ENCODE measurements at regions not wholly inside any gene's neighbourhood (a gene's known extent, or its start where the extent isn't known, plus 50 kb on each side); places are given as distances from the start of the nearest gene placed in this dataset.
"Not testable (repeated sequence)": the region's sequence is repeated elsewhere in the genome, so short reads cannot be mapped to it uniquely, and the experiment has no call there.

- no peak for TF ChIP-seq CTCF (IDR thresholded peaks at IDR 0.05; ENCODE audit: partially characterized antibody, unreplicated experiment)
- DNase-seq, result no peak
- H3K27ac Mint-ChIP-seq (ENCODE audit: unreplicated experiment), result no peak overlapping the region
- peaks cover 11% of the 10 kb centered on the region for H3K4me1 Mint-ChIP-seq (ENCODE audit: low read depth, unreplicated experiment)
- H3K27me3 Mint-ChIP-seq (ENCODE audit: unreplicated experiment), result peaks cover 37% of the 10 kb centered on the region
- peaks cover 5% of the 10 kb centered on the region for H3K36me3 Mint-ChIP-seq (ENCODE audit: unreplicated experiment)
- H3K4me3 Mint-ChIP-seq (ENCODE audit: unreplicated experiment), result no peak overlapping the region
- H3K9me3 Mint-ChIP-seq (ENCODE audit: unreplicated experiment), result peaks cover 9% of the 10 kb centered on the region
Measured at GRCh38 chr1:217133092-217133491, 409.9 kb upstream of the ESRRG start.

DNA sequence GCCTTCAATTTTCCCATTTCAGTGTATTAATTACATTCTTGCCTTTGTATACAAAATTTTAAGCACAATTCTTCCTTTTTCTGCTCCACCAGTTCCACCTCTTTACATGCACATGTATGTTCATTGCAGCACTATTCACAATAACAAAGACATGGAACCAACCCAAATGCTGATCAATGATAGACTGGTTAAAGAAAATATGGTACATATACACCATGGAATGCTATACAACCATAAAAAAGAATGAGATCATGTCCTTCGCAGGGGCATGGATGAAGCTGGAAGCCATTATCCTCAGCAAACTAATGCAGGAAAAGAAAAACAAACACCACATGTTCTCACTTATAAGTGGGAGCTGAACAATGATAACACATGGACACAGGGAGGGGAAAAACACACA, 400.1 kb upstream of the ESRRG start:
- H3K36me3 Mint-ChIP-seq (ENCODE audit: unreplicated experiment); H3K9me3 Mint-ChIP-seq (ENCODE audit: unreplicated experiment); H3K27me3 Mint-ChIP-seq (ENCODE audit: unreplicated experiment); H3K4me3 Mint-ChIP-seq (ENCODE audit: unreplicated experiment); H3K4me1 Mint-ChIP-seq (ENCODE audit: low read depth, unreplicated experiment); H3K27ac Mint-ChIP-seq (ENCODE audit: unreplicated experiment); DNase-seq: not testable (repeated sequence)

- no peak for TF ChIP-seq CTCF (IDR thresholded peaks at IDR 0.05; ENCODE audit: partially characterized antibody, unreplicated experiment)
- Mint-ChIP-seq H3K27me3 (ENCODE audit: unreplicated experiment) (peaks cover 2% of the 10 kb centered on the region), H3K36me3 (ENCODE audit: unreplicated experiment) (no peaks in the 10 kb centered on the region), H3K9me3 (ENCODE audit: unreplicated experiment) (peaks cover 2% of the 10 kb centered on the region), H3K4me1 (ENCODE audit: low read depth, unreplicated experiment) (no peaks in the 10 kb centered on the region), H3K27ac (ENCODE audit: unreplicated experiment) (no peak overlapping the region), H3K4me3 (ENCODE audit: unreplicated experiment) (no peak overlapping the region)
- no peak for DNase-seq
Measured at GRCh38 chr1:217117973-217118465, 394.8 kb upstream of the ESRRG start.

DNA sequence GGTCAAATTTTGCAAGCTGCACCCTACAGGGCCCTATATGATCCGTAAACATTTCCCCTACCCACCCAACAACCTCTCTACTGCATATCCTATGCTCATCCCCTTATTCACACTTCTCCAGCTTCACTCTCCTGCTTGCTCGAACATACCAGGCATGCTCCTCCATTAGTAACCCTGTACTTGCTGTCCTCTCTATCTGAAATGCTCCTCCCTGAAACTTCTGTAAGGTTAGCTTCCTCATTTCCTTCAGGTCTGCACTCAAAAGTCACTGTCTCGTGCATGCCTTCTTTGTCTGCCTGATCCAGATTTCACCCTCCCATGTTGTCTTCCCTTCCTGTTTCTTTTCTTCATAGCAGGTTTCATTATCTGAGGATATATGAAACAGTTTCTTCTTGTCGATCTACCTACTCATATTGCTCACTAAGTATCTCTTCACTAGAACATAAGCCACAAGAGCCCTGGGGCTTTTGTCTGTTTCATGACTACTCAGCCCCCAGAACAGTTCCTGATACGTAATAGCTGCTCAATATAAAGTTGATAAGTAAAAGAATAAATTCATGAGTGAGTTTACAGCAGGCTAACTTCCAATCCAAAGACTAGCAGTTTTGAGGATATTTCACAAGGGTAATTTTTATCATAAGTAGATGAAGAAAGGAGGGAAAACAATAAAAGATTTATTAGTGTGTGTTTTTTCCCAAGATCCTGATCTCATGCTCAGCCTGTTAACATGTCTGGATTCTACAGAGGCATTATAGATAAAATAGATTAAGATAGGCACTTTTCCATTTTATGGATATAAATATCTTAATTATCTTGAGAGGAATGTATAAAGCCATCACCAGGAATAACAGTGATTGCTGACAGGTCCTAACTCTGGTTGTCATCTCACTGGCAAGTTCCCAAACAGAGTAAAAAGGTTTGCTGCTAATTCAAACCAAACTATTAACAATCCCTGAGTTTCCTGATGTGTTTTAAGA, 392.5 kb upstream of the ESRRG start:
- Mint-ChIP-seq H3K27ac (ENCODE audit: unreplicated experiment) (no peak overlapping the region), H3K36me3 (ENCODE audit: unreplicated experiment) (no peaks in the 10 kb centered on the region), H3K4me1 (ENCODE audit: low read depth, unreplicated experiment) (no peaks in the 10 kb centered on the region), H3K4me3 (ENCODE audit: unreplicated experiment) (no peak overlapping the region), H3K9me3 (ENCODE audit: unreplicated experiment) (no peaks in the 10 kb centered on the region), H3K27me3 (ENCODE audit: unreplicated experiment) (peaks cover 2% of the 10 kb centered on the region)
- DNase-seq, result no peak
- no peak for TF ChIP-seq CTCF (IDR thresholded peaks at IDR 0.05; ENCODE audit: partially characterized antibody, unreplicated experiment)

- H3K4me1 Mint-ChIP-seq (ENCODE audit: low read depth, unreplicated experiment), result no peaks in the 10 kb centered on the region
- no peaks in the 10 kb centered on the region for H3K9me3 Mint-ChIP-seq (ENCODE audit: unreplicated experiment)
- DNase-seq, result no peak
- H3K27me3 Mint-ChIP-seq (ENCODE audit: unreplicated experiment), result no peaks in the 10 kb centered on the region
- no peak for TF ChIP-seq CTCF (IDR thresholded peaks at IDR 0.05; ENCODE audit: partially characterized antibody, unreplicated experiment)
- no peak overlapping the region for H3K27ac Mint-ChIP-seq (ENCODE audit: unreplicated experiment)
- H3K36me3 Mint-ChIP-seq (ENCODE audit: unreplicated experiment), result no peaks in the 10 kb centered on the region
- no peak overlapping the region for H3K4me3 Mint-ChIP-seq (ENCODE audit: unreplicated experiment)
Measured at GRCh38 chr1:217109928-217110327, 386.7 kb upstream of the ESRRG start.

Data from glutamatergic neuron (in vitro differentiated cells).